GM20000 (cell line): ENCODE measurements at regions not wholly inside any gene's neighbourhood (a gene's known extent, or its start where the extent isn't known, plus 50 kb on each side); places are given as distances from the start of the nearest gene placed in this dataset.

ENCODE experiments used
- DNase-seq: peaks from one replicate; pipeline ENCODE4 v3.0.0; 2012; ENCODE audit warnings: low spot score
- CTCF ChIP-seq: IDR thresholded peaks from 2 replicates; pipeline ENCODE4 v1.5.1; 2012; ENCODE audit warnings: mild to moderate bottlenecking, control low read depth; ENCODE audit errors: extremely low read depth, missing control alignments

- no peak for TF ChIP-seq CTCF
- no peak for DNase-seq
Observed at GRCh38 chr1:190540366-190540765, 62.7 kb upstream of the BRINP3 start.

DNA sequence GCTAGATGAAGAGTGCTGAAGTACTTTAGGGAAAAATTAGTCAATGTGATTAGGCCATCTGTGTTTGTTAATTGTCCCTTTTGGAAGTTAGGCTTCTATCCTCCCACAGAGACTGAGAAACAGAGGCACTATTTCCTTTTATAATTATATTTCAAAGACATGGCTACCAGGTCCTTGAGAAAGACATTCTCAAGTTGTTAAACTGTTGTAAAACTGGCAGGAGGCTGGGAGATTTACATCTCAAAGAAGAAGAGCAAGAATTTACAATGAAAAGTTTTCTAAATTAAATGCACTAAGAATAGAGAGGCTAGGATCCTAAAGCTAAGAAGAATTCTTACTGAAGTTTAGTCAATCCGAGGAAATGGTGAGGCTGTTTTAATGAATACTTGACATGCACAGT is 74.0 kb upstream of the BRINP3 start:
- no peak for TF ChIP-seq CTCF
- DNase-seq = no peak

DNA sequence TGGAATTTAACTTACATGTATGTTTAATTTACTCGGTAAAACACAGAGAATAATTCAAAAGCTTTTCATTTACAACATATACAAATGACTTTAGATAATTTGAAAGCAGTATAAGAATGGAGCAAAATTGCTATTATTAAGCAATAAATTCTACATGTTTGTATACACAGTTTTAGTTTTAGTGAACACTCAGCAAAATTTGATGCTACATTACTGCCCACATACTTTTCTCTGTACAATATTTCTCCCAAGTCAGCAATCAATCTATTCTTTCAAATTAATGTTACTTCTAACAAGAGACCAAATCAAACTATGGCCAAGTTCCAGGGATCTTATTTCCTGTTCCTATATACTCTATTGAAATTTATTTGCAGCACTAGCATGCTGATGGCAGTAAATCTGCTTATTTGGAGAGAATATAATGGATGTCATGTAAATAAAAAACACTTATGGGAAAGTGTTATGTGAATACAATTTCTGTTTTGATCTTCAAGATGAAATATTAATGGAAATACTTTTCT is 82.6 kb upstream of the BRINP3 start:
- no peak for TF ChIP-seq CTCF
- no peak for DNase-seq

GRCh38 chr1:190563230-190563629 is 85.6 kb upstream of the BRINP3 start:
- no peak for TF ChIP-seq CTCF
- DNase-seq = no peak

DNA sequence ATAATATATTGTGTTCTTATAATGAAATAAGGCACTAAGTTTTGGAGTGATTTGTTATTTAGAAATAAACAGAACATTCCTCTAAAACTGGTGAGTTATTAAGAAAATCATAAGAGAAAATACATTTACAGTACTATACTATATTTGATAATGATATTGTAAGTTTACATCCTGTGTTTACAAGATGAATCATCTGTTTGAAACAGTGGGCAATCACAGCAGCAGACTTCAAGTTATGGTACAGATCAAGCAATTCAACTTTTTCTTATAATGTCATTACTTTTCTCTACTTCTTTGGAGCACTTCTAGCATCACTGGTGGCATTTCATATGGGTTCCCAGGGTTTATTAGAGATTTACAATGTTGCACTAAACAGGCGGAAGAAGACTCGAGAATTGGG is 86.5 kb upstream of the BRINP3 start:
- no peak for DNase-seq
- no peak for TF ChIP-seq CTCF

DNA sequence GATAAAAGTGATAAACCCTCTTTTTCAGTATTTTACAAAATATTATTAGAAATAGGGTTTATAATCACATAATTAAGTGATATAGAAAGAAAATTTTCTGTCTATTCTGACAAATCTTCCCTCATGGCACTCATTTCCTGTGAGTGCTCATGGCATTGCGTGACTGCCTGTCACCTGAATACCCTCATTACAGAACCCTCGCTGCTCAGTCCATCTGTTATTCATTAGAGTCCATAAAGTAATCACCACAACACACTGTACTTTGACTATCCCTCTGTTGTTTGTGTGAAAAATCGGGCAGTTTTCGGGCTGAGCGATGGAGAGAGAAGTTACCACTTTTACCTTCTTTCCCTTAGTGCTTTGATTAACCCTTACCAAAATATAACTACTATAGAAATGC is 100.4 kb upstream of the BRINP3 start:
- no peak for DNase-seq

DNA sequence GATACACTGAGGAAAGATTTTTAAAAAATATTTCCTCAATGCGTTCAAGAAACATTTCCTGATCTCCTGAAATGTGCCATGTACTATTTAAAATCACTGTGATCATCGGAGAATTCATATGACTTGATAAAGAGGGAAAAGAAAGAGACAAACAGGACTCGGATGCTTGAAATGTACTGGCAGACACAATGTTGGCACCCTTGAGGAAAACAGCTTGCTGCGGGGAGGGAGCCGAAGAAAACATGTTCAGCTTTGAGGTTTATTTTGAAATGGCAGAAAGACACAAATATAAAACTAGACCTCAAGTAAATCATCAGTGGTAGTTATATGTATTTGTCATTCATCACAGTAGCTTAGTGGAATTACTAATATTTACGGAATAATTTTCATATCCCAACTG is 100.9 kb upstream of the BRINP3 start:
- no peak for TF ChIP-seq CTCF
- no peak for DNase-seq

More for the DNA sequence above, 100.4 kb upstream of the BRINP3 start:
- no peak for TF ChIP-seq CTCF
